HG02759 (cell line): ENCODE measurements at regions not wholly inside any gene's neighbourhood (a gene's known extent, or its start where the extent isn't known, plus 50 kb on each side); places are given as distances from the start of the nearest gene placed in this dataset.

Source experiments
- ATAC-seq: cut with Tn5 transposase; IDR thresholded peaks from one replicate; pipeline ENCODE4 v1.9.1; 2021; ENCODE audit warnings: mild to moderate bottlenecking, moderate library complexity; ENCODE audit not compliant: unreplicated experiment

GRCh38 chr14:101379842-101380241 is 181.5 kb upstream of the DIO3 start:
- no peak for ATAC-seq

GRCh38 chr14:101380512-101380911 is 180.8 kb upstream of the DIO3 start:
- no peak for ATAC-seq

GRCh38 chr14:101380940-101381339 is 180.4 kb upstream of the DIO3 start:
- ATAC-seq: no peak

GRCh38 chr14:101383737-101384338 is 177.5 kb upstream of the DIO3 start:
- no peak for ATAC-seq

GRCh38 chr14:101394374-101394773 is 166.9 kb upstream of the DIO3 start:
- no peak for ATAC-seq

- ATAC-seq: no peak
Measured at GRCh38 chr14:101395779-101396178, 165.5 kb upstream of the DIO3 start.

- no peak for ATAC-seq
Measured at GRCh38 chr14:101397206-101397605, 164.1 kb upstream of the DIO3 start.

- no peak for ATAC-seq
Measured at GRCh38 chr14:101398011-101398410, 163.3 kb upstream of the DIO3 start.

GRCh38 chr14:101399737-101400517 is 161.4 kb upstream of the DIO3 start:
- ATAC-seq: no peak

GRCh38 chr14:101400830-101401229 is 160.5 kb upstream of the DIO3 start:
- no peak for ATAC-seq

- ATAC-seq: no peak
Measured at GRCh38 chr14:101402936-101403660, 158.2 kb upstream of the DIO3 start.

- ATAC-seq: no peak
Measured at GRCh38 chr14:101404426-101405170, 156.7 kb upstream of the DIO3 start.

GRCh38 chr14:101405171-101405883 is 156.0 kb upstream of the DIO3 start:
- ATAC-seq: no peak

- no peak for ATAC-seq
Measured at GRCh38 chr14:101406921-101407320, 154.4 kb upstream of the DIO3 start.

- ATAC-seq: no peak
Measured at GRCh38 chr14:101407328-101407727, 154.0 kb upstream of the DIO3 start.

GRCh38 chr14:101408077-101408831 is 153.0 kb upstream of the DIO3 start:
- no peak for ATAC-seq

- no peak for ATAC-seq
Measured at GRCh38 chr14:101409006-101409543, 152.2 kb upstream of the DIO3 start.

- ATAC-seq: no peak
Measured at GRCh38 chr14:101410126-101410525, 151.2 kb upstream of the DIO3 start.

- no peak for ATAC-seq
Measured at GRCh38 chr14:101411151-101411550, 150.1 kb upstream of the DIO3 start.

GRCh38 chr14:101411779-101412178 is 149.5 kb upstream of the DIO3 start:
- no peak for ATAC-seq
